AG04450 (cell line): ENCODE measurements at regions not wholly inside any gene's neighbourhood (a gene's known extent, or its start where the extent isn't known, plus 50 kb on each side); places are given as distances from the start of the nearest gene placed in this dataset.

Experiments used
- CTCF ChIA-PET: fragments of 300-600, 350-600 bp; formaldehyde crosslinking; extraction: SDS; loops from one replicate; lab custom pipeline; 2022; ENCODE audit warnings: antibody characterized with exemption, inconsistent platforms; lab: Charles Lee
- POLR2A ChIA-PET: fragments of 350-600 bp; formaldehyde crosslinking; extraction: SDS; loops from one replicate; lab custom pipeline; 2021; ENCODE audit warnings: antibody characterized with exemption, inconsistent platforms; lab: Yijun Ruan, JAX
- DNase-seq: peaks from one replicate; pipeline ENCODE4 v3.0.0-alpha.2; 2011; ENCODE audit warnings: low read depth, low spot score
- H3K27ac ChIP-seq: one replicate; pipeline ENCODE4 v1.5.1; 2012; ENCODE audit warnings: low read depth, low read length, control low read depth
- H3K27me3 ChIP-seq: one replicate; pipeline ENCODE4 v1.6.0; 2012; ENCODE audit warnings: low read length; ENCODE audit not compliant: control insufficient read depth, insufficient read depth
- H3K4me3 ChIP-seq: 2 replicates; pipeline ENCODE4 v1.5.1; 2011; ENCODE audit warnings: mild to moderate bottlenecking, low read depth, low read length, control low read depth
- H3K9me3 ChIP-seq: 2 replicates; pipeline ENCODE4 v1.5.1; 2012; ENCODE audit warnings: low read length; ENCODE audit not compliant: control insufficient read depth, insufficient read depth
- CTCF ChIP-seq: IDR thresholded peaks from 2 replicates; pipeline ENCODE4 v1.5.1; 2011; ENCODE audit warnings: low read depth, low read length, control low read depth, inconsistent platforms

GRCh38 chr3:72483554-72484104 lies 364.6 kb downstream of the SHQ1 start:
- Histone ChIP-seq H3K9me3 (no peaks in the 10 kb centered on the region), H3K27ac (no peak overlapping the region), H3K4me3 (no peak overlapping the region), H3K27me3 (peaks cover under 1% of the 10 kb centered on the region)
- DNase-seq: no peak
- ChIA-PET CTCF (no interaction called here), POLR2A (interaction anchor here (0.9 kb wide), 1 partner anchor 108 kb away, joined by 3 read pairs; no protein-coding TSS in a partner anchor)
- no peak for TF ChIP-seq CTCF

- CTCF ChIA-PET: interaction anchor here (0.7 to 0.9 kb wide), 2 partner anchors 165 to 339 kb away, joined by 3 read pairs; no protein-coding TSS in a partner anchor
- Histone ChIP-seq H3K27me3 (peaks cover 3% of the 10 kb centered on the region), H3K4me3 (peak overlapping the region; percentile 43), H3K27ac (peak overlapping the region; percentile 61), H3K9me3 (no peaks in the 10 kb centered on the region)
- DNase-seq: peak; percentile 27
- POLR2A ChIA-PET: interaction anchor here (0.9 kb wide), 1 partner anchor 109 kb away, joined by 3 read pairs; no protein-coding TSS in a partner anchor
- TF ChIP-seq CTCF: no peak
These were observed 365.5 kb downstream of the SHQ1 start for GRCh38 chr3:72482589-72483321.

- no peak for DNase-seq
- no peak for TF ChIP-seq CTCF
- Histone ChIP-seq H3K27ac (peak overlapping the region; percentile 31), H3K27me3 (peaks cover 5% of the 10 kb centered on the region), H3K9me3 (no peaks in the 10 kb centered on the region), H3K4me3 (no peak overlapping the region)
- ChIA-PET POLR2A (no interaction called here), CTCF (no interaction called here)
These were observed 366.7 kb downstream of the SHQ1 start for GRCh38 chr3:72481542-72481941.

- DNase-seq: no peak
- Histone ChIP-seq H3K27ac (no peak overlapping the region), H3K27me3 (peaks cover 5% of the 10 kb centered on the region), H3K4me3 (no peak overlapping the region), H3K9me3 (no peaks in the 10 kb centered on the region)
- POLR2A ChIA-PET: no interaction called here
- CTCF ChIA-PET: no interaction called here
- TF ChIP-seq CTCF: no peak
These were observed 367.9 kb downstream of the SHQ1 start for GRCh38 chr3:72480366-72480765.

GRCh38 chr3:72479651-72480215 lies 368.5 kb downstream of the SHQ1 start:
- Histone ChIP-seq H3K27me3 (peaks cover 5% of the 10 kb centered on the region), H3K27ac (no peak overlapping the region), H3K4me3 (no peak overlapping the region), H3K9me3 (no peaks in the 10 kb centered on the region)
- ChIA-PET CTCF (no interaction called here), POLR2A (no interaction called here)
- no peak for DNase-seq
- no peak for TF ChIP-seq CTCF
